Stimulated activated CD4-positive, alpha-beta T cell treated with anti-CD3 and anti-CD28 coated beads, Interleukin-1b, Interleukin-23, amount 100 ng/mL, for 4 hours (primary cell): ENCODE measurements at regions not wholly inside any gene's neighbourhood (a gene's known extent, or its start where the extent isn't known, plus 50 kb on each side); places are given as distances from the start of the nearest gene placed in this dataset.
"Not testable (repeated sequence)": the region's sequence is repeated elsewhere in the genome, so short reads cannot be mapped to it uniquely, and the experiment has no call there.

Source experiments
- DNase-seq, 2 donors: peaks; one replicate each; pipeline ENCODE4 v3.0.0-alpha.2; 2020; ENCODE audit warnings: low read depth in 2 of 2

- DNase-seq: not testable (repeated sequence)
These were observed 112.0 kb upstream of the NDST3 start for GRCh38 chr4:117922311-117922710.

DNA sequence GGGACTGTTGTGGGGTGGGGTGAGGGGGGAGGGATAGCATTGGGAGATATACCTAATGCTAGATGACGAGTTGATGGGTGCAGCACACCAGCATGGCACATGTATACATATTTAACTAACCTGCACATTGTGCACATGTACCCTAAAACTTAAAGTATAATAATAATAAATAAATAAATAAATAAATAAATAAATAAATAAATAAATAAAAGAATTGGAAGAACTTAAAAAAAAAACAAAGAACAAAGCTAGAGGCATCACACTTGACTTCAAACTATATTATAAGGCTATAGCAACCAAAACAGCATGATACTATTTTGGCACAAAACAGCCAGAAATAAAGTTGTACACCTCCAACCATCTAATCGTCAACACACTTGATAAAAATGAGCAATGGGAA is 106.5 kb upstream of the NDST3 start:
- not testable (repeated sequence) for DNase-seq

- no peak for DNase-seq
These were observed 92.7 kb upstream of the NDST3 start for GRCh38 chr4:117941611-117942010.

DNA sequence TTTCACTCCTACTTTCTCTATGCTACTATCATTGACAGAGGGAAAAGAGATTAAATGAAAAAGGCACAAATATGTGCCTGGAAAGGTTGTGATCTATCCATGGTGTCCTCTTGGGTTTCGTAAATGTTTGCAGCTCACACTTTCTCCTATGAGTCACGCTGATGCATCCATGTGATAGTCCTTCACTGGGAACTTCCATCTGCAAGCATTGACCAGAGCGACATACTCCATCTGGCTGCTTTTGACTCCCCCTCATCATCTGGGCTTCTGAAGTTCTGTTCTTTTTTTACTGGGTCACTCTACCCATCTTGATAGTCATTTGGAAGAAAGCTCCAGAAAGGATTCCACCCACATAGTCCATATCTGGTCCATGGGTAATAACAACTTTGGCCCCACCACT is 84.7 kb upstream of the NDST3 start:
- no peak for DNase-seq

DNA sequence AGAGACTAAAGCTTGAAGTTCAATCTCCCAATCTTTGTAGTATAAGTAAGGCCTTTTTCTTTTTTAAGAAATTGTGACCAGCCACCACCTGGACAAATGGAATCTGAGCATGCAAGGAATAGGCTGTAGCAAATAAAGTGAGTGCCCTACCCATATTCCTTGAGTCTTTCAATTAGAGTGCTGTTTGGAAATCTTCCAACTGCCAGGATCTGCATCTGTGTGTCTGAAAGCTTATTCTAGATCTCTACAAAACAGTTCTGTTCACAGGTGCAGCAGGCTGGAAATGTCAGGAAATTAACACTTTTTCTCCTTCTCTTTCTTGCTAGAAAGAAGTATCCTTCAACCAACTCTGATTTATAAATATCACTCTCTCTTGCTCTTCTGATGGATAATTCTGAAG is 76.7 kb upstream of the NDST3 start:
- no peak for DNase-seq

- DNase-seq: no peak
These were observed 68.7 kb upstream of the NDST3 start for GRCh38 chr4:117965622-117966021.

GRCh38 chr4:117968606-117969005 is 65.7 kb upstream of the NDST3 start:
- no peak for DNase-seq

GRCh38 chr4:117971403-117971802 is 62.9 kb upstream of the NDST3 start:
- no peak for DNase-seq

DNA sequence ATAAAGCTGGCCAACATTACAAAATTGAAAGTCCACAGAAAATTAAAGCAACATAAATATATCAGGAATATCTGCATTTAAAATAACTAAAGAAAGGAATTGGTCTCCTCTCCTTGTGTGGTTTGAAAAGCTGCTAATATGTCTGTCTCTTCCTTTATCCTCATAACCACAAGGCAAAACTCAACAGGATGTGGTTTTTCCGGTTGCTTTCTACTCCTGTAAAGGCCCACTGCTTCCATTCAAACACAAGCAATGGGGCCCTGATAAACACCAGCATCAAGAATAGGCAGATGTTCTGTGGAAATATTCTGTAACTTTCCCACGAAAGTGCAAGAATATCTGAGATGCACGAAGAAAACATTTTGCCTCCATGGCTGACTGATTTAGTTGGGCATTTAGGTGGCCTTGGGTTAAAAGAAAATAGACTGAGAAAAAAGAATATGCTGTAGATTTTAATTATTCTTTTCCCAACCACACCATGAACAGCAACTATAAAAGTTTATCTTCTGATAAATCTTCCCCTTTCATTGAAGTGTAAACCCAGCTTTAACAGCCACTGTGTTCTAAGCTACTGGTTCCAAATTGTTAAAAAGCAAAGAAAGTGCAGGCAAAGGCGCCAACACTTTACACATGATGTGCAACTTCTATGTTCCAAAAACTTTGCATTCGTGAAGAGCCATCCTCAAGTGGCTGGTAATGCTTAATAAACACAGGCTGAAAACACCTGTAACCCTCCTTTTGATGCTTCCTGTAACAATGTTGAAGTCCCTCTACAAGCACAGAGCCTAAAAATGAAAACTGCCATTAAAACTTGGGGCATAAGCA is 50.5 kb upstream of the NDST3 start:
- DNase-seq: no peak

GRCh38 chr4:117984366-117984680 is 50.0 kb upstream of the NDST3 start:
- DNase-seq: no peak
